B cell (primary cell): ENCODE measurements at regions not wholly inside any gene's neighbourhood (a gene's known extent, or its start where the extent isn't known, plus 50 kb on each side); places are given as distances from the start of the nearest gene placed in this dataset.
A peak's percentile ranks its signal among the peaks of the same experiment; 100 is the strongest.

ENCODE experiments used
- ATAC-seq: fragments of 200-7000 bp; cut with Tn5 transposase; one replicate; pipeline ENCODE4 v1.10.0; 2021; ENCODE audit warnings: low read depth, mild to moderate bottlenecking, moderate number of reproducible peaks, moderate library complexity
- CTCF ChIA-PET: fragments of 350-600 bp; sonication (Branson Sonifier 250); formaldehyde crosslinking; loops from one replicate; lab custom pipeline; 2021; ENCODE audit warnings: antibody characterized with exemption, inconsistent platforms; lab: Charles Lee
- POLR2A ChIA-PET: fragments of 350-600 bp; sonication (Branson Sonifier 250); formaldehyde crosslinking; loops from one replicate; lab custom pipeline; 2021; ENCODE audit warnings: antibody characterized with exemption; lab: Charles Lee
- DNase-seq: peaks from one replicate; pipeline ENCODE4 v3.0.0; 2013
- H2AFZ ChIP-seq: 2 replicates; pipeline ENCODE4 v1.6.1; 2012; ENCODE audit warnings: mild to moderate bottlenecking, low read depth, low read length; ENCODE audit not compliant: insufficient read depth, poor library complexity, severe bottlenecking
- H3K27ac ChIP-seq, 2 donors: 1 replicate in 1 of 2; 2 replicates in 1 of 2; pipeline ENCODE4 v1.5.1; 2012 to 2013; ENCODE audit warnings: low read length in 2 of 2, mild to moderate bottlenecking in 2 of 2, moderate library complexity in 1 of 2
- H3K27me3 ChIP-seq, 4 experiments: fragments of 200-600 bp in 1 of 4; sonication (generic) in 1 of 4; replicated peaks in 1 of 4; 1 replicate in 2 of 4; 2 replicates in 2 of 4; pipeline versions ENCODE4 v1.6.1 to v1.7.0; 2013 to 2016; ENCODE audit warnings: low read length in 3 of 4, mild to moderate bottlenecking in 2 of 4, mixed read lengths in 1 of 4, moderate library complexity in 1 of 4; ENCODE audit not compliant: insufficient read depth in 4 of 4, control insufficient read depth in 3 of 4; ENCODE audit errors: control extremely low read depth in 1 of 4
- H3K36me3 ChIP-seq, 2 experiments: replicated peaks in 1 of 2; 1 replicate in 1 of 2; 2 replicates in 1 of 2; pipeline versions ENCODE4 v1.6.1 to v1.7.1; 2013; ENCODE audit warnings: low read length in 1 of 2; ENCODE audit not compliant: insufficient read depth in 2 of 2, control insufficient read depth in 1 of 2; ENCODE audit errors: control extremely low read depth in 1 of 2, extremely low read depth in 1 of 2
- H3K4me1 ChIP-seq, 2 donors: fragments of 200-600 bp in 1 of 2; sonication (generic) in 1 of 2; 1 replicate in 1 of 2; 2 replicates in 1 of 2; pipeline versions ENCODE4 v1.5.1 to v1.6.1; 2013 to 2017; ENCODE audit warnings: low read length in 2 of 2; ENCODE audit not compliant: control insufficient read depth in 2 of 2, insufficient read depth in 2 of 2
- H3K4me2 ChIP-seq: replicated peaks from 2 replicates; pipeline ENCODE3; 2012; ENCODE audit warnings: mild to moderate bottlenecking, low read depth, low read length; ENCODE audit not compliant: poor library complexity, severe bottlenecking
- H3K4me3 ChIP-seq, 5 experiments: fragments of 200-600 bp in 1 of 5; sonication (generic) in 1 of 5; 1 replicate in 3 of 5; 2 replicates in 2 of 5; pipeline versions ENCODE4 v1.5.1 to v1.7.0; 2011 to 2016; ENCODE audit warnings: low read length in 4 of 5, mild to moderate bottlenecking in 4 of 5, low read depth in 2 of 5, control low read depth in 1 of 5, moderate library complexity in 1 of 5; ENCODE audit not compliant: insufficient read depth in 1 of 5; ENCODE audit errors: control extremely low read depth in 1 of 5, extremely low read depth in 1 of 5
- H3K79me2 ChIP-seq: fragments of 200-600 bp; sonication (generic); one replicate; pipeline ENCODE4 v1.6.0; 2016; ENCODE audit warnings: low read length; ENCODE audit not compliant: control insufficient read depth, insufficient read depth
- H3K9ac ChIP-seq: fragments of 200-600 bp; sonication (generic); 2 replicates; pipeline ENCODE4 v1.6.1; 2017; ENCODE audit warnings: mild to moderate bottlenecking, low read length, moderate library complexity
- H3K9me3 ChIP-seq, 3 donors: one replicate each; pipeline versions ENCODE4 v1.6.1 to v1.7.1; 2013; ENCODE audit warnings: low read length in 2 of 3; ENCODE audit not compliant: control insufficient read depth in 2 of 3, insufficient read depth in 1 of 3; ENCODE audit errors: control extremely low read depth in 1 of 3
- H4K20me1 ChIP-seq: 2 replicates; pipeline ENCODE4 v1.6.0; 2012; ENCODE audit warnings: mild to moderate bottlenecking, low read length; ENCODE audit not compliant: insufficient read depth, control insufficient read depth, poor library complexity, severe bottlenecking
- H3K27ac Mint-ChIP-seq: one replicate; pipeline ENCODE4 v1.8.0; 2021; ENCODE audit warnings: mixed read lengths
- H3K27me3 Mint-ChIP-seq: one replicate; pipeline ENCODE4 v1.8.0; 2021; ENCODE audit warnings: mixed read lengths
- H3K4me1 Mint-ChIP-seq: one replicate; pipeline ENCODE4 v1.8.0; 2021; ENCODE audit warnings: mixed read lengths
- H3K4me3 Mint-ChIP-seq: one replicate; pipeline ENCODE4 v1.8.0; 2021; ENCODE audit warnings: mixed read lengths
- H3K9me3 Mint-ChIP-seq: one replicate; pipeline ENCODE4 v1.8.0; 2022; ENCODE audit warnings: mixed read lengths; ENCODE audit not compliant: insufficient read depth
- EZH2 ChIP-seq: IDR thresholded peaks from 2 replicates; pipeline ENCODE4 v1.6.1; 2012; ENCODE audit warnings: borderline replicate concordance, low read depth, mild to moderate bottlenecking, moderate library complexity, low read length; ENCODE audit not compliant: insufficient read depth, poor library complexity, severe bottlenecking
- WGBS: methylation state at CpG from one replicate; pipeline ENCODE4 v1.1.5; 2013; ENCODE audit warnings: missing lambda C conversion rate; ENCODE audit not compliant: insufficient coverage; 5-methylcytosine and 5-hydroxymethylcytosine counted together
- intact Hi-C: fragments of 100-400 bp; cut with micrococcal nuclease; formaldehyde crosslinking; loops from one replicate; pipeline ENCODE4 v1.10.0; 2022
- TF ChIP-seq, protein P1 (sequence below): fragments of 200-600 bp; IDR thresholded peaks from one replicate; pipeline ENCODE4 v1.8.0; 2022; ENCODE audit warnings: antibody characterized with exemption, mild to moderate bottlenecking

DNA sequence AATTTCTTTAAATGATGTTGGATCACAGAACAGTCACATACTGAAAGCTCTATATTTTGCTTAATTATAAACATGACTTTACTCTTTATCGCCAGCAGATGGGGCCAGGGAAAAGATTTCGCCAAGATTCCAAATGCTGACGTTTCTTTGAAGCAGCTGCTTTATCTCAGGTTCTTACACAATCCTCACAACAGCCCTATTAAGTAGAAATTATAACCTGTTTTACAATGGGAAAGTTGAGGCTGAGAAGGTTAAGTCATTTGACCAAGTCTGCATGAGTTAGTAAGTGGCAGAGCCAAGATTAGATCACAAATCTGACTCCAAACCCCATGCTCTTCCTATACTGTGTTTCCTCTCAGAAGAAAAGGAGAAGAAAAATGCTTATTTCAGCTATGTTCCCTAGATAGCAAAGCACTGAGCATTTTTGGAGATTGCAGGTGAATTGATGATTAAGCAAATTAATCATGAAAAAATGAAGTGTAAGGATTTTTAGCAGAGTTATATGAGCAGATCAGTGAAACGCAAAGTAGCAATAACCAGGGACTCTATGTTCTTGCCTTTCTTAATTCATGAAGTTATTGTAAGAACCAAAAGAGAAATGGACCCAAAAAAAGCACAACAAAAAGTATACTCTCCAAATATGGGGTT lies 79.0 kb downstream of the AASDHPPT start:
- DNase-seq = no peak

DNA sequence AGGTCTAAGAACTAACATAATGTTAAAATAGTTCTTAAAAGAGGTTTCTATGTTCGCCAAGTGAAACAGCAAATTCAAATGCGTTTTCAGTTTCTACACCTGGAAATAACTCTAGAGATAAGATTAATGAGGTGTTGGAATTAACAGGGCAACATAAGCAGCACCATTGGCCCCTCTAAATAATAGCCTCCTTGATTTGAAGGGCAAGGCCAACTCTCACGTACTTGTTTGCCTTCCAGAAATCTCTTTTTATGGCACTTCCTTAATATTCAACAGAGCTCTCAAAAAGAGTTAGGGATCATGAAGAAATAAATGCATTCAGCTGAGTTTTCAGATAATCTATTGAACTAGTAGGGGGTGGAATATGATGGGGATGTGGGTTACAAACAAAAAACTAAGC lies 80.9 kb downstream of the AASDHPPT start:
- Mint-ChIP-seq H3K27ac (no peak overlapping the region), H3K4me3 (no peak overlapping the region), H3K4me1 (no peaks in the 10 kb centered on the region), H3K27me3 (peaks cover 5% of the 10 kb centered on the region), H3K9me3 (no peaks in the 10 kb centered on the region)
- H3K4me2 ChIP-seq = no peak overlapping the region
- ChIA-PET CTCF (no interaction called here), POLR2A (no interaction called here)
- no peaks in the 10 kb centered on the region for H3K4me1 ChIP-seq
- H4K20me1 ChIP-seq = no peaks in the 10 kb centered on the region
- no peaks in the 10 kb centered on the region for H3K27me3 ChIP-seq
- intact Hi-C loops = loop anchor here (10.0 kb wide), 1 partner anchor 1536 kb away; no protein-coding TSS in a partner anchor
- no CpG with 5 or more reads among the region's 3 CpGs for WGBS
- no peak overlapping the region for H3K9ac ChIP-seq
- H3K4me3 ChIP-seq = no peak overlapping the region
- ATAC-seq (no peak), DNase-seq (no peak)
- no peak overlapping the region for H3K27ac ChIP-seq
- H3K79me2 ChIP-seq = no peaks in the 10 kb centered on the region
- TF ChIP-seq, protein P1, sequence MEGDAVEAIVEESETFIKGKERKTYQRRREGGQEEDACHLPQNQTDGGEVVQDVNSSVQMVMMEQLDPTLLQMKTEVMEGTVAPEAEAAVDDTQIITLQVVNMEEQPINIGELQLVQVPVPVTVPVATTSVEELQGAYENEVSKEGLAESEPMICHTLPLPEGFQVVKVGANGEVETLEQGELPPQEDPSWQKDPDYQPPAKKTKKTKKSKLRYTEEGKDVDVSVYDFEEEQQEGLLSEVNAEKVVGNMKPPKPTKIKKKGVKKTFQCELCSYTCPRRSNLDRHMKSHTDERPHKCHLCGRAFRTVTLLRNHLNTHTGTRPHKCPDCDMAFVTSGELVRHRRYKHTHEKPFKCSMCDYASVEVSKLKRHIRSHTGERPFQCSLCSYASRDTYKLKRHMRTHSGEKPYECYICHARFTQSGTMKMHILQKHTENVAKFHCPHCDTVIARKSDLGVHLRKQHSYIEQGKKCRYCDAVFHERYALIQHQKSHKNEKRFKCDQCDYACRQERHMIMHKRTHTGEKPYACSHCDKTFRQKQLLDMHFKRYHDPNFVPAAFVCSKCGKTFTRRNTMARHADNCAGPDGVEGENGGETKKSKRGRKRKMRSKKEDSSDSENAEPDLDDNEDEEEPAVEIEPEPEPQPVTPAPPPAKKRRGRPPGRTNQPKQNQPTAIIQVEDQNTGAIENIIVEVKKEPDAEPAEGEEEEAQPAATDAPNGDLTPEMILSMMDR = no peak
- TF ChIP-seq EZH2 = no peak
- no peaks in the 10 kb centered on the region for H3K9me3 ChIP-seq
- H2AFZ ChIP-seq = no peak overlapping the region
- no peaks in the 10 kb centered on the region for H3K36me3 ChIP-seq

More for the DNA sequence above, 79.0 kb downstream of the AASDHPPT start:
- no peak overlapping the region for H3K27ac Mint-ChIP-seq
- no peak overlapping the region for H3K4me3 Mint-ChIP-seq
- H3K36me3 ChIP-seq = no peaks in the 10 kb centered on the region
- ChIA-PET CTCF (interaction anchor here (0.7 to 1.1 kb wide), 2 partner anchors 11 to 1533 kb away, joined by 3 read pairs; no protein-coding TSS in a partner anchor), POLR2A (no interaction called here)
- H3K27me3 Mint-ChIP-seq = peaks cover 8% of the 10 kb centered on the region
- H3K4me2 ChIP-seq = no peak overlapping the region
- no peaks in the 10 kb centered on the region for H3K79me2 ChIP-seq
- peak overlapping the region; percentile 36 for H2AFZ ChIP-seq
- H3K9me3 ChIP-seq = no peaks in the 10 kb centered on the region
- no peak for ATAC-seq
- H3K9me3 Mint-ChIP-seq = no peaks in the 10 kb centered on the region
- H3K27ac ChIP-seq = no peak overlapping the region
- WGBS = 100% methylated on average over 1 of the region's 4 CpGs
- intact Hi-C loops = loop anchor here (10.0 kb wide), 1 partner anchor 1538 kb away; no protein-coding TSS in a partner anchor
- TF ChIP-seq, protein P1 = no peak
- TF ChIP-seq EZH2 = no peak
- no peak overlapping the region for H3K9ac ChIP-seq
- no peaks in the 10 kb centered on the region for H4K20me1 ChIP-seq
- no peaks in the 10 kb centered on the region for H3K4me1 Mint-ChIP-seq
- no peak overlapping the region for H3K4me3 ChIP-seq
- no peaks in the 10 kb centered on the region for H3K27me3 ChIP-seq
- H3K4me1 ChIP-seq = no peaks in the 10 kb centered on the region
